ENCODE measurements at regions not wholly inside any gene's neighbourhood (a gene's known extent, or its start where the extent isn't known, plus 50 kb on each side); places are given as distances from the start of the nearest gene placed in this dataset.
"Not testable (repeated sequence)": the region's sequence is repeated elsewhere in the genome, so short reads cannot be mapped to it uniquely, and the experiment has no call there.

GRCh38 chr2:143996974-143997373, 522.9 kb downstream of the ZEB2 start:
- DNase-seq, result no peak

GRCh38 chr2:143994961-143995360, 525.0 kb downstream of the ZEB2 start:
- DNase-seq, result no peak

GRCh38 chr2:143991596-143991995, 528.3 kb downstream of the ZEB2 start:
- not testable (repeated sequence) for DNase-seq

- no peak for DNase-seq
Observed at GRCh38 chr2:143988082-143988481, 531.8 kb downstream of the ZEB2 start.

- no peak for DNase-seq
Observed at GRCh38 chr2:143981428-143981827, 538.5 kb downstream of the ZEB2 start.

- DNase-seq, result no peak
Observed at GRCh38 chr2:143977356-143977755, 542.6 kb downstream of the ZEB2 start.

- no peak for DNase-seq
Observed at GRCh38 chr2:143975216-143975615, 544.7 kb downstream of the ZEB2 start.

GRCh38 chr2:143974262-143974661, 545.7 kb downstream of the ZEB2 start:
- no peak for DNase-seq

- DNase-seq, result no peak
Observed at GRCh38 chr2:143968860-143969259, 551.1 kb downstream of the ZEB2 start.

GRCh38 chr2:143968360-143968759, 551.6 kb downstream of the ZEB2 start:
- no peak for DNase-seq

GRCh38 chr2:143965493-143966164, 554.3 kb downstream of the ZEB2 start:
- no peak for DNase-seq

GRCh38 chr2:143964891-143965290, 555.0 kb downstream of the ZEB2 start:
- DNase-seq, result no peak

GRCh38 chr2:143960177-143960576, 559.7 kb downstream of the ZEB2 start:
- DNase-seq, result peak; percentile 49

- DNase-seq, result no peak
Observed at GRCh38 chr2:143957321-143957720, 562.6 kb downstream of the ZEB2 start.

GRCh38 chr2:143955401-143956065, 564.4 kb downstream of the ZEB2 start:
- DNase-seq, result no peak

GRCh38 chr2:143954844-143955243, 565.1 kb downstream of the ZEB2 start:
- DNase-seq, result no peak

- DNase-seq, result no peak
Observed at GRCh38 chr2:143954186-143954585, 565.7 kb downstream of the ZEB2 start.

GRCh38 chr2:143953451-143954030, 566.4 kb downstream of the ZEB2 start:
- no peak for DNase-seq

- no peak for DNase-seq
Observed at GRCh38 chr2:143952536-143952935, 567.4 kb downstream of the ZEB2 start.

GRCh38 chr2:143950704-143951103, 569.2 kb downstream of the ZEB2 start:
- DNase-seq, result no peak

GRCh38 chr2:143949121-143949848, 570.6 kb downstream of the ZEB2 start:
- DNase-seq, result no peak

GRCh38 chr2:143948710-143949109, 571.2 kb downstream of the ZEB2 start:
- no peak for DNase-seq
